GM19324 (cell line): ENCODE measurements at regions not wholly inside any gene's neighbourhood (a gene's known extent, or its start where the extent isn't known, plus 50 kb on each side); places are given as distances from the start of the nearest gene placed in this dataset.

ENCODE experiments used
- ATAC-seq: cut with Tn5 transposase; IDR thresholded peaks from one replicate; pipeline ENCODE4 v1.9.1; 2021; ENCODE audit warnings: mild to moderate bottlenecking, moderate library complexity; ENCODE audit not compliant: unreplicated experiment, low FRiP score

DNA sequence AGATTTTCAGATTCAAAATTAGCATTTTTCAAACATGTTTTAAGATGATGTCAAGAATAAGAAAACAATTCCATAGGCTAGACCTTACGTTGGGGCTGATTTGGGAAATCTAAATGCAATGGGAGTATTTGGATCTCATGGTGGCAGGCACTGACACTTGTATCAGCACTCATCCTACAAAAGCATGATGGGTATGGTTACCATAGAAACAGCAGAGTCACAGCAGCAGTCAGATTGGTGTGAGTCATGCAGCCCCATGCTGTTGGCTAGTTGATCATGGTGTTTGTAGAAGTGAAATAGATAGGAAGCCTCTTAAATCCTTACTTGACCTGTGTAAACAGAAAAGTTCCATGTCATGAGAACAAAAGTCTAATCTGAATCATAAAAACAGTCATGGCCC is 1637.3 kb upstream of the PABPC4L start:
- ATAC-seq, result no peak

GRCh38 chr4:135834471-135834870 is 1632.9 kb upstream of the PABPC4L start:
- no peak for ATAC-seq

DNA sequence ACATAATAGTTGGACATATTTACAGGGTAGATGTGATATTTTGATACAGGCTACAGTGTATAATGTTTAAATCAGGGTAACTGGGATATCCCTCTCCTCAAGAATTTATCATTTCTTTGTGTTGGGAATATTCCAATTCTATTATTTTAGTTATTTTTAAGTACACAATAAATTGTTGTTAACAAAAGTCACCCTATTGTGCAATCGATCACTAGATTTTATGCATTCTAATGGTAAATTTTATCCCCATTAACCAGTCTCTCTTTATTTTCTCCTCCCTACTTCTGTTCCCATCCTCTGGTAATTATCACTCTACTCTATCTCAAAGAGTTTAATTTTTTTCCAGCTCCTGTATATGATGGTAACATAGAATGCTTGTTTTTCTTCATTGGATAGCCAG is 1631.9 kb upstream of the PABPC4L start:
- ATAC-seq, result no peak

DNA sequence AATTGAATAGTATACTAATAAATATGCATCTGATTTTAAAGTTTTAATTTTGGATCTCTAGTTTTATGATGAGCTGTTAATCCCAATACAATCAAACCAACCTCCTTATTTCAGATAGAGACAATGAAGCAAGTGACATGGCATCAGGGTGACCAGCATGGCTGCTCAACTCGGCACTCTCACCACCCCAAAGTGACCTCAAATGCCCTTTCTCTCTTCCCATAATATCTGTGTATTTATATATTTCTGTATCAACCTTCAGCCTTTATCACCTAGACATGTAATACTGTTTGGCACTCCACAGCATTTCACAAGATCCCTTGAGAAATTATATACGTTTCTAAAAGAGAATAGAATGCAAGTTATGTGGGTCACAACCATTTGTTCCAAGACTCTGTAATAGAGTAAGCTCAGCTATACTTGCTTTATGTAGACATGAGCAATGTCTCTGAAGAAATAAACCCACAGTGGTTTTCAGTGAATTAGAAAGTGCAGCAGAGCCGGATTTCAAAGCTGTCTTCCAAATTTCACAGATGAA is 1623.2 kb upstream of the PABPC4L start:
- no peak for ATAC-seq

DNA sequence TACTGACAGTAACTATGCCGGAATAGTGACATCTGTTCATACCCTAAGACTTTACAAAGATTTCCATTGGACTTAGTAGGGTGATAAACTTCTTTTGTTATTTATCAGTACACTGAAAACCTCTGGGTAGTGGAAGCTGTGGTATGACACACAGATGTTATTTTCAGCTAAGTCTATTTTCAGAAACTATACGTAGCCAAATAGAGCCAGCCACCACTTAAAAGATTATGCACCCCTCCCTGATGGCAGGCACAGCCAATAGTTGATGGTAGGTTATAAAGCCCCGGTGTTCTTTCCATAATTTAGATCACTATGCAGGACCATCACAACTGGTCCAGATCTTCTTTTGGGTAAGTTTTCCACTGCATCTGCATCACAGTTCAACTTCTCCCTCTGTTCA is 1603.2 kb upstream of the PABPC4L start:
- ATAC-seq, result no peak

- no peak for ATAC-seq
Observed at GRCh38 chr4:135777361-135777760, 1575.8 kb upstream of the PABPC4L start.

- no peak for ATAC-seq
Observed at GRCh38 chr4:135775909-135776308, 1574.3 kb upstream of the PABPC4L start.

GRCh38 chr4:135770505-135770904 is 1568.9 kb upstream of the PABPC4L start:
- ATAC-seq, result no peak

DNA sequence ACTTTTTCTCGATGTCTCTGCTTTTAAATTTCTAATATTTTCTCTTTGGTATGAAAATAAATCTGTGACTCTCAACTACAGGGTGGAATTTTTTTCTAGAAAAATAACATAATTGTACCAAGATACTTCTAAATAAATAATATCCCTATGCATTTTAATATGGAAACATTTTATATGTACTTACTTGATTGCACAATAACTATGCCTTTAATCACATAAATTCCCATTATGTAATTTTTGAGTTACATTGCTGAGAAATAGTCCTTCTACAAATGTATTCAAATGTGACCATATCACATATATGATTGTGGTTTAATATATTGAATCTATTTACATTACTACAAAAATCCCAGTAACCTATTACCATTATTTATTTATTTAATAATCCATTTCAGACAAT is 1543.3 kb upstream of the PABPC4L start:
- no peak for ATAC-seq

DNA sequence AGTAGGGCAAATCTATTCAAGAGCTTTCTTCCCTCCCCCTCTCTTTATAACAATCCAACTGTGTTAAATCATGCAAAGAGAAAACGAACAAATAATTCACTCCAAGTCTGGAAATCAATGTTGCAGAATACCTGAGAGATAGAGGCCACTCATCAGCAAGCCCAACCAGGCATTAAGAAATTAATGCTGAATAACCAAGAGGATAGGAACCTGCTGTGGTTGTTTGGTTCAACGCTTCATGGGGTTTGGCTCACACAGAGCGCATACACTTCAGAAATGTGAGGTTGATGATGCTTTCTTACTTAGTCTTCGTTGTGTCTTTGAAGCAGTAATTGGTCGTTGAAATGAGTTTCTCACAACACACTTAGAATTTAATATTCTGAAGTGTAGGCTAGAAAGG is 1540.0 kb upstream of the PABPC4L start:
- no peak for ATAC-seq

GRCh38 chr4:135739354-135739753 is 1537.8 kb upstream of the PABPC4L start:
- no peak for ATAC-seq

DNA sequence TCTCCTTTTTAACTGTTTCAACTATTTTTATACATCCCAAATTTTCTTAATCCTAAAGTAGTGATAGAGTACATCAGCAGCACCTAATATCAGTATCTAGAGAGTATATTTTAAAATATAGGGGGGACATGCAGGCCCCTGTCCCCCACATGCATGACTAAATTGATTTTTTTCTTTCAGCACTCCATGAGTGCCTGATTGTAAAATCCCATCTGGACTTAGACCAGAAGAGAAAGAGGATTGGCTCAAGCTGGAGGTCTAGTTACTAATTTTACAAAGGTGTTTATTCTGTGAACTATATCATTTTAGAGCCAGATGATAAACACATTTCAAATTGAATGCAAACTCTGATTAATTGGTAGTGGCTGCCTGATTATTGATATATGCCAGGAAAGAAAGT is 1533.9 kb upstream of the PABPC4L start:
- no peak for ATAC-seq

- ATAC-seq, result no peak
Observed at GRCh38 chr4:135732448-135732847, 1530.9 kb upstream of the PABPC4L start.

DNA sequence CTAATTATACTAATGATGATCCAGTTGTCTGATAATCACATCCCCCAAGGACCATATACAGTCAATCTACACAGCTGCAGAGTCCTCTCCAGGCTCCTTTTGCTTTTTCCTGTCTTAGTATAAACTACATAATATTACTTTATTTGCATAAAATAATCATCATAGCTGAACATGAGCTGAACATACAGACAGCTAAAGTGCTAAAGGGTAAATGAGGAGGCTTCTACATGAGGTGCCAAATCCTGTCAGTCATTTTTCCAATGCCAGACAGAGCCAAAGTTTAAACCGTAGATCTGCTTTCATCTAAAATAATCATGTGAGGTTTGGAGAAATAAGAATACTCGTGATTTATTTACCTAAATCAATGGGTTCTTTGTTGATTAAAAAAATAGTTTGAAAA is 1530.1 kb upstream of the PABPC4L start:
- no peak for ATAC-seq

GRCh38 chr4:135724421-135724820 is 1522.8 kb upstream of the PABPC4L start:
- no peak for ATAC-seq

DNA sequence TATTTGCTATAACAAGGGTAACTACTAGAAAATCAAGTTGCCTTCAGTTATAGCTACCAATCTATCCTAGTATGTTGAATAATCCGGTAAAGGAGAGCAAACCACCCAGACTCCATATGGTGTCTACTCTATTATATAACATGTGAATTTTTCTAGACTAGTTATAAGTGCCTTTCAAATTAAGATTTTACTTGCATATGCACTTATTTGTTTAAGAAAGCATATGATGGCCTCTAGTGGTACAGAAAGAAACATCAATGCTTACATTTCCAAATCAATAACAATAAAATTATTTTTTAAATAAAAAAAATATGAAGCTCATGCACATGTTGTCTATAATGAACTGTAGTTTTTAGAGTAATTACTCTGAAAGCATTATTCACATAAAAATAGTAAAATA is 1516.4 kb upstream of the PABPC4L start:
- ATAC-seq, result no peak

GRCh38 chr4:135705343-135705742 is 1503.8 kb upstream of the PABPC4L start:
- no peak for ATAC-seq

DNA sequence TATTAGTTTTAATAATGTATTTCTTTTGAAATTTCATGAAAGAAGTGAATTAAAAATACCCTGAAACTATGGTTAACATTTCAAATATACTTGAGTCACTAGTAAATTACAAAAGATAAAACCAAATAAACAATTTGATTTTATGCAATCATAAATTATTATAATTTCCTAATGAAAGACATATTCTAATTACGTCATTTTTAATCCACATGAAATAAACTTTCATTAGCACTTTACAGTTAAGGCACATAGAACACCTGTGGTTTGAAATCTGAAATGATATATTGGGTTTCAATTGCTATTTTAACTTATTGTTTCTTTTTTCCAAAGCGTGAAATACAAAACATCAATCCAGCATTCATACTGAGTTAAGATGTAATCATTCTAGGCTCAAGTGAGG is 1492.5 kb upstream of the PABPC4L start:
- ATAC-seq, result no peak

DNA sequence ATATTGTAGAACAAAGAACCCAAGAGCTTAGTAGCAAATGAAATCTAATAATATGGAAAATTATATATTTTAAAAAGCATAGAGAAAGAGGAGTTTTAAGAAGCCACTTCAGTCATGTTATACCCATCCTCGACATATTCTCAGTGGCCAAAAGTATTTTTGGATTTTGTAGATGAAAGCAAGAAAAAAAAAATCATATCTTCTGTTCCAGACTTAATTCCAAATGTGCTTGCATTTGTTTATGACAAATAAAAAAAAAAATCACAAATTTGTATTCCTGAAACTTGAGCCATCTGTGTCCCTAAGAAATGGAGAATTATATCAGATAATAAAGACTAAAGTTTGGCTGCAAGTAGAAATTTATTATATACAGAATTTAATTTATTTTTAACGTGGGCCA is 1482.4 kb upstream of the PABPC4L start:
- ATAC-seq, result no peak

DNA sequence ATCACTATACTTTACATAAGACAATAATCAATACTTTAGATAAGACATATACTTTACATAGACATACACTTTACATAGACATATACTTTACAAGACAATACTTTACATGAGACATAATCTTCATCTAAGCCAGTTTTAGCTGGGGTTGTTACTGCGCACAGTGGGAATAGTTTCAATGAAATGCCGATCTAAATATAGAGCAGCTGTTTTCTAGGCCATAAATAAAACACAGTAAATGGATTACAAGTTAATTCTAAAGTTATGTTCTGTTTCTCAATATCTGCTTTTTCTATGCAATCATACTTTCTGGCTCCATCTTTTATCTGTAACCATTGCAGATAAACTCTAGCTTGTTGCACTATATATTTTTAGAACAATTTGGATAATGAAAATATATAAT is 1470.6 kb upstream of the PABPC4L start:
- no peak for ATAC-seq

DNA sequence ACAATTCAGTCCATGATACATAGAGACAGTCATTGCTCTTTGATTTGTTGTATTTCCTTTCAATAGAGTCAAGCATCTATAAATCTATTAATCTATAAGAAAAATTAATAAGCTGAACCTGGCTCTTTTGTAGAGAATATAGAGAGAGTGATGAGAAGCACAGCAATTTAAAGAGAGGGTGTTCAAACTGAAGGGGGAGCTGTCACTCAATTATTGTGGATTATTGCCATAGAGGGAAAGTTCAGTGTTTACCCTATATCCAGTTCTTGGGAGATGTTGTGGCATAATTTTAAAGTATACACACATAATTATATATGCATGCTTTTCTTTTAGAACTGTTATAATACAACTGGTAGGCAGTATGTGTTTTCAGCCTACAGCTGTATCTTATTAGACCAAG is 1469.0 kb upstream of the PABPC4L start:
- ATAC-seq, result no peak
